ENCODE measurements at regions not wholly inside any gene's neighbourhood (a gene's known extent, or its start where the extent isn't known, plus 50 kb on each side); places are given as distances from the start of the nearest gene placed in this dataset.

DNA sequence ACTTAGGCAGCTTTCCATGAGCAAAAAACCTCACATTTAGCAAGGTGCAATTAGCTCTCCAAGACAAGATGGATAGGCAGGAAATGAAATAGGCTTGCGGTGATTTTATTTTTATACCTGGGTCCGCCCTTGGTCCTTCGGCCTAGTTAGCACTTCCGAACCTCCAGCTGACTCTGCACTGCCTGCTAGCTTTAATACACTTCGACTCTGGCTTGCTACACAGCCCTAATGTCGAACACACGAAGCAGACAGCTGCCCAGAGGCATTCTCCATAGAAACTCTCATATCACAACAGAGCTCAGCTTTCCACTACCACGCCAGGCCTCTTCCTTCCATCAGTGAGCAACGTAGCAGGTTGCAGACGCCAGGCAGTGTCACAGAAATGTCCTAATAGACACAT lies 688.0 kb downstream of the VRK1 start:
- no peak for DNase-seq (ENCODE audit: low read depth in 1 of 2, low spot score in 1 of 2)

DNA sequence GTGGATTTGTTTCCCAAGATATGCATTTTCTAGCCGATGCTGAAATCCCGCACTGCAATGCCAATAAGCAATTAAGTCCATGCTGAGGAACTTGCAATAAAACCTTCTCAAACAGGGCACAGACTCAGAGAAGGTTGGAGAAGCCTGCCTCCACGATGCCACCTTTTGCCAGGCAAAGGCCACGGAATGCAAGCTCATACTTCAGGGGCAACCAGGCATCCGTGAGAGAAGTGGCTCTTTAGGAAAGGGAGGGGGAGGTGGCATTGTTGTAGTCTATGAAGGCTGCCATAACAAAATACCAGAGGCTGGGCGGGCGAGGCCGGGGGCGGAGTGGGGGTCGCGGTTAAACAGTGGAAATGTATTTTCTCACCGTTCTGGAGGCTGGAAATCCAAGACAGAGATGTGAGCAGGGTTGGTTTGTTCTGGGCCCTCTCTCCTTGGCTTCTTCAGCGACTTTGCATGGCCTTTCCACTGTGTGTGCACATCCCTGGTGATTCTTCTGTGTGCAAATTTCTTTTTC lies 689.5 kb downstream of the VRK1 start:
- no peak for DNase-seq (ENCODE audit: low read depth in 1 of 2, low spot score in 1 of 2)

DNA sequence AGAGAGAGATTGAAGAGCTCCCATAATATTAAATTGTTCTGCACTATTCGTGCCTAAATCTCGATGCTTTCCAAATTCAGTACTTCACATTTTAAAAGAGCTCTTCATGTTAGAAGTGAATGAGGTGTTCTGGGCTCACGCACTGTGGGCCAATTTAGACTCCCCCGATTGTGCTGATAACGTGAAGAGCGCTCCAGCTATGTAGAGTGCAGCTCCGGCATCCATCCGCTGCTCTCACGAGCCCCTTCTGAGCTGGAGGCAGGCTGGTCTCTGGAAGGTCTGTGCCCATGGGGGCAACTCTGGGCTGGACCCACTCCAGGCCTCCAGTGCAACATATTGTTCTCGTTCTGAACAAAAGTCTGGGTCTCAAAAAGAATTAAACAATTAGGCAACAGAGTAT lies 692.6 kb downstream of the VRK1 start:
- DNase-seq (ENCODE audit: low read depth in 1 of 2, low spot score in 1 of 2): no peak

DNA sequence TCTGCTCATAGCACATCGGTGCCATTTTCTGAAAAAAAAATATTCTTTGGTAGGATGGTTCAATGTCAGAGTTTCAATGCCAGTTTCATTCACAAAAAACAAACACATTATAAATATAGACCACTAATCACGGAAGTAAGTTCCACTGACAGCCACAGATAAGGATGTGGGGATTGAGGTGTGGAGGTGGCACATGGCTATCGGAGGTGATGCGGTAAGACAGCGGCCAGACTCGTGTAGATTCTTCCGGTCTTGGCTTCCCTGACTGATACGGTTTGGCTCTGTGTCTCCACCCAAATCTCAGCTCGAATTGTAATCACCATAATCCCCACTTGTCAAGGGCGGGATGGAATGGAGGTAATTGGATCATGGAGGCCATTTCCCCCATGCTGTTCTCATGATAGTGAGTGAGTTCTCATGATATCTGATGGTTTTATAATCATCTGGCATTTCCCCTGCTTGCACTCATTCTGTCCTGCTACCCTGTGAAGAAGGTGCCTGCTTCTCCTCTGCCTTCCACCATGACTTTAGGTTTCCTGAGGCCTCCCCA lies 693.4 kb downstream of the VRK1 start:
- no peak for DNase-seq (ENCODE audit: low read depth in 1 of 2, low spot score in 1 of 2)

DNA sequence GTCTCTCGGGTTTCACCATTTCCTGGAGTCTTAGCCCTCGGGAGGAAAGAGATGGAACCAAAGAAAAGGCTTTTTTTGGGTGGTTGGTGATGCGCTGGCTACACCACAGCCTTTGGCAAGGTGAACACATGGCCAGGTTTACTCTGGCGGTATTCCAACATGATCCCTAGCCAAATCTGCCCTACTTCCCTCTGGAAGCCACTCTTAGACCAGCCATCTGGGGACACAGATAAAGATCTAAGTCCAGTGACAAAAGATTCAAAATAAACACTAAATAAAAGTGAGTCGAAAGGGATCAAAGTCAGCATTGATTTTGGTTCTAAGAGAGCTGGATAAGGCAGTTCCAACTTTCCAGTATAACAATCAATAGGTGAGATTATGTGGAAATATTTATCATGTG lies 694.5 kb downstream of the VRK1 start:
- DNase-seq (ENCODE audit: low read depth in 1 of 2, low spot score in 1 of 2): no peak

DNA sequence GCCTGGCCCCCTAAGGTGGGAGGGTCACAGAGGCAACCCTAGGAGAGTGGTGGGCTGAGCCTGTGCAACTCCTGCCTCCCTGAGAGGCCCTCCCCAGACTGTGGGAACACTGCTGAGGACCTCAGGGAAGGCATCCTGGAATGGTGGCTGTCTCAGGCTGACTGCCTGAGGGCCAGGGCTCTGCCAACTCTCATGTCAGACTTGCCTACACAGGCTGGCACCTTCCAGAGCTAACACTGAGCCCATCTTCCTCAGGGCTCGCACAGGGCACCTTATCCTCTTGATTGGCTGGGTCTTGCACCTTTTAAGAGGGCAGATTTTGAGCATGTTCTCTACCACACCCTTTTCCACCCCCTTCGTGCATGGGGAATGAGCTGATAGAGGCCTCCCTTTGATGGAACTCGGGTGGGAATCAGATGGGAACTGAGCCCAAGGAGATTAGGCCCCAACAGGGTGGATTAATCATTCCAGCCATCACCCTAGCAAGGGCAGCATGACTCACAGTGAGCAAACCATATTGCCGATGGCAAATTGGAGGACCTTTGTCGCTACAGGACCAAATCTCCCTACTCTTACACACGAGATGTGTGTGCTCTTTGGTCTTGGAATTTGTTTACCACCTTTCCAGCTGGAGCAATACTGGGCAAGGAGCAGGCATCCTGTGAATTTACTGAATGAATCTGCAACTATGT lies 702.8 kb downstream of the VRK1 start:
- DNase-seq (ENCODE audit: low read depth in 1 of 2, low spot score in 1 of 2): no peak

DNA sequence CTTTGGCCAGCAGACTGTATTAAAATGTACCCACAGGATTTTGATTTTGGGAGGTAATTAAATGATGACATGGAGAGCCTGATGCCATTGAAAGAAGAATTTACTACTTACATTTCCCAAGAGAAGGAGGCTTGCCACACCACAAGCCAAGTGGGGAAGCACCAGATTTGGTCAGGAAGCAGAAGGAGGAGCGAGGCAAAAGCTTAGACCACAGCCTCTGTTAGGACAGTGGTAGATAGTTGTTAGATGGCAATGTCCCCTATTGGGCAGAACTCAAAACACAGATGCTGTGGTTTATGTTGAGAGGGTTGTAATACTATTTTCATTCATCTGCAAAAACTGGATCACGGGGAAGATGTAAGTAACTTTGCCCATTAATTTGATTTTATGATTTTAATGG lies 709.4 kb downstream of the VRK1 start:
- no peak for DNase-seq (ENCODE audit: low read depth in 1 of 2, low spot score in 1 of 2)

DNA sequence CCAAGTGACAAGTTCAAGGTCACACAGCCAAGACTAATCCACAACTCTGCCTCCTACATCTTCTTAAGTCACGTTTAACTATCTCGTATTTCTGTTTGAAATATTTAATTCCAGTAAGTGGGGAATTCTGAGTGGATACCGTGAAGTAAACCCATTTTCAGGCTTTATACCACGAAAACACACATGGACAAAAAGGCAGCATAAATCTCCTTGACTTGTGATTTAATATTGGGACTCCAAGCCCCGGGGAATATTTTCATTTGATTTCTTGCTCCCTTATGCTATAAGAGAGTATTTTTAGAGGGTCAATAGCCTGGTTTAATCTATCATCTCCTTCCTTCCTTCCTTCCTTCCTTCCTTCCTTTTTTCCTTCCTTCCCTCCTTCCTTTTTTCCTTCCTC lies 716.7 kb downstream of the VRK1 start:
- DNase-seq (ENCODE audit: low read depth in 1 of 2, low spot score in 1 of 2): no peak

DNA sequence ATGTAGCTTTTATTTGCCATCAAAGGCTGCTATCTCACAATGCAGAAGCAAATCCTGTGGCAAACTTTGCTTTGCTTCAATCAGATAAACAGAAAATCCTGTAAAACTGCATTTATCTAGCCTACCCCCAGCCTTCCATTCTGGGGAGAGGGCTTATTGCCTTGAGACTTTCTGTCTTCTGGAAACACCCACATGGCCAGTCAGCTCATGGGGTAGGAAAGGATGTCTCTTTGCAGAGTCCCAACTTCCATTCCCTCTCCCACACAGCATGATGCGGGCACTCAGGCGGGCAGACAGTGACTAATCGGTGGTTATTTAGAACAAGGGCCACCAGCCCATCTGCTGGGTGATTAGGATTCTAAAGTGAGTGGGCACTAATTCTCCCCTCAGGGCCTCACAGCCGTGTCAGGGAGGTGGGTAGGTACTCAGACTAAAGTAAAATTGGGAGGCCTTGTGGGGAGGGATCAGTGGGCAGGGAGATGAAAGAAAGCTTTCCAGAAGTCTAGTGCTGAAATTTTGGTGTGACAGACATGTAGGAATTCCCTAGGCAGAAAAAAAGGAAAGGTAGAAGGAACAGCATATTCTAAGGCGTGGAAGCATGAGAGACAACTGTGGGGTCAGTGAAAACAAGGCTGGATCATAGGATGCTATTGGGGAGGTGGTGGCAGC lies 720.5 kb downstream of the VRK1 start:
- no peak for DNase-seq (ENCODE audit: low read depth in 1 of 2, low spot score in 1 of 2)

DNA sequence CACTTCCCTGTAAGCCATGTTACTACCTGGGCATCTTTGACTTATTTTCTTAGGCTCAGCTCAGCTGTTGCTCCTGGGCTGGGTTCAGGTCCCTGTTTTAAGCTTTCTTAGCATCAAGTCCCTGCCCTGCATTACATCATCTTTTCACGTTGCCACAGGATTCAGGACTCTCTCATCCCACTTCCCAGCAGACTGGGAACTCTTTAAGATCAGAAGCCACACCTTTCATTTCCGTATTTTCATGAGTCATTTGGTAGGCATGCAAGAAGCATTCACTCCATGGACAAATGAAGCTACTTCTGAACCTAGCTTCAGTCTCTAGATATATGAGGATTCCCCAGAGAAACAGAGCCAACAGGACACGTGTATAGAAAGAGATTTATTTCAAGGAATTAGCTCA lies 726.8 kb downstream of the VRK1 start:
- DNase-seq (ENCODE audit: low read depth in 1 of 2, low spot score in 1 of 2): no peak

DNA sequence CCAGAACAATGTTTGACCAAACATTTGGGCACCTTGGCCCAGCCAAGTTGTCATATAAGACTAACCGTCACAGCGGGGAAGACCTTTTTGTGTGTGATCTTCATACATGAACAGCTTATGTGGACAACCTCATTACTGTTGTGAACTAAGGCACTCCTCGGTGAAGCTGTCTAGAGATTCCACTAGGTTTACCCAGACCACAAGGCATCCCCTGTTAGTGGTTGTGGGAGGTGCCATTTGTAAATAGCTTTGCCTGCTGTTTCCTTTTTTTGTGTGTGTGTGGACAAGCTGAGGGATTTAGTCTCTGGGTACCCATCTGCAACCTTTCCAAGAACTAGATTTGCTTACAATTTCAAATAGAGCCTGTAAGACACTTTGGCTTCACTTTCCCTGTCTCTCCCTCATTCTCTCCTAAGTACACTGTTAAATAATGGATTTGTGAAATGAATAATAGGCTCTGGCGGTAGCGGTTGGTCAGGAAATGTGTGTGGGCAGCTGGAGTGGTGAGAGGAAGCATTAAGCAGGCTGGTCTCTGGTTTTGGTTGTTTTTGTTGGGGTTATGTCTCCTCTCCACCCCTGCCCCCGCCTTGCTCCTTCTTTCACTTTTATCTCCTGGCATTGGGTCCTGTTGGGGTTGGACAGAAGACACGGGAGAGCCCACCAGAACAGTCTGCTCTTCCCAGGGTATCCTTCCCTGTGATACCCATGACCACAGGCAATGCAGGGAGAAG lies 727.6 kb downstream of the VRK1 start:
- DNase-seq (ENCODE audit: low read depth in 1 of 2, low spot score in 1 of 2): no peak

DNA sequence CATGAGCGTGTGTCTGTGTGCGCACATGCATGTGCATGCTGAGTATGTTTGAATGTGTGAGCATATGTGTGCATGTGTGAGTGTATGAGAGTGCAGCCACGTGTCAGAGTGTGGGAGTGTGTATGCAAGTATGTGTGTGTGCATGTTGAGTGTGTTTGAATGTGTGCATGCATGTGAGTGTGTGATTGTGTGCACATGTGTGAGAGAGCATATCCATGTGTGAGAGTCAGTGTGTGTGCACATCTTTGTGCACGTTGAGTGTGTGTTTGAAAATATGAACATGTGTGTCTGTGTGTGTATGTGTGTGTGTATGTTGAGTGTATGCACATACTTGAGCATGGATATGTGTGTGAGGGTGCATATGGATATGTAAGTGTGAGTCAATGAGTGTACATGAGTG lies 730.8 kb downstream of the VRK1 start:
- no peak for DNase-seq (ENCODE audit: low read depth in 1 of 2, low spot score in 1 of 2)

DNA sequence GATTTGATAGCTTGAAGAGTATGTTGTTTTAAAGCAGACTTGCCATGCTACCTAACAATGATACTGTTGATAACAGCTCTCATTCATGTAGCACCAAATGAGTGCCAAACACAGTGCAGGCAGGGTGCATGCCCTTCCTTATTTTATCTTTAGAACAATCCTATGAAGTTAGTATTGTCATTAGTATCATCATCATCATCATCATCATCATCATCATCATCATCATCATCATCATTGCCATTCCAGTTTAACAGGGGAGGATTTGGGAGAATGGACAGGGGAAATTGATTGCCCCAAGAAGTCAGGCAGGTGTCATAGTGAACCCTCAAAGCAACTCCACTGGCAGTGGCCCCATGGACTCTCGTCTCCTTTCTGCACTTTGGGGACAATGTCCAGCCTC lies 734.9 kb downstream of the VRK1 start:
- no peak for DNase-seq (ENCODE audit: low read depth in 1 of 2, low spot score in 1 of 2)

DNA sequence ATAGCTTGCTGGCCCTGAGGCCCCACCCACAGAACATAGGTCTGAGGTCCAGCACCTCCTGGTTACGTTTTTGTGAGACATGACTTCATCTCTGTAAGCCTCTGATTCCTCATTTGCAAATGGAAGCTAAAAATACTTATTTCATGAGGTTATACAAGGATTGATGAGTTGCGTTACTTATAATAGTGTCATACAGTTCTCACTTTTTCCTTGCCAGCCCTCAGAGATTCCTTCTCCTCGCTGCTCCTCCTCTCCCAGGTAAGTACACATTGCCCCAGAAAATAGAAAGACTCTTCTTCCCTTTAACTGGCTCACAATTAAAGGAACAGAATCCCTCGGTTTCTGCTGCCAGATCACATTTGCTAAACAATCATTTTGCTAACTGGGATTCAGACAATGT lies 739.2 kb downstream of the VRK1 start:
- DNase-seq (ENCODE audit: low read depth in 1 of 2, low spot score in 1 of 2): no peak

DNA sequence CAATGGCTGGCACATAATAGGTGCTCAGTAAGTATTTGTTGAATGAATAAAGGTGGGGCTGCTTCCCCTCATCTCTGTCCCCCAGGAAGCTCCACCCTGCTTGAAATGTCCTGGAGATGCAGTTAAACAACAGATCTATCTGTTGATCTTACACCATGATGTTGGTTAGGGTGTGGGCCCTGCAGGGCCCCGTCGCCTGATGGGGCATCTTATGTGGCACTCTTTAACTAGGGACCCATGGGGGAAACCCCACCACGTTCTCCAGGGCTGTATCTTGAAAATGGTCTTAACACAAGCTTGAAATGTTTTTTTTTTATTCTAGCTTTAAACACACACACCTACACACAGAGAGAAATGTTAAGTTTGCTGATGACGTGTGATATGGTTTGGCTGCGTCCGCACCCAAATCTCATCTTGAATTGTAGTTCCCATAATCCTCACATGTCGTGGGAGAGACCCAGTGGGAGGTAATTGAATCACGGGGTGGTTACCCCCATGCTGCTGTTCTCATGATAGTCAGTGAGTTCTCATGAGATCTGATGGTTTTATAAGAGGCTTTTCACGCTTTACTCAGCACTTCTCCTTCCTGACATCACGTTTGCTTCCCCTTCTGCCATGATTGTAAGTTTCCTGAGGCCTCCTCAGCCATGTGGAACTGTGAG lies 741.7 kb downstream of the VRK1 start:
- no peak for DNase-seq (ENCODE audit: low read depth in 1 of 2, low spot score in 1 of 2)

DNA sequence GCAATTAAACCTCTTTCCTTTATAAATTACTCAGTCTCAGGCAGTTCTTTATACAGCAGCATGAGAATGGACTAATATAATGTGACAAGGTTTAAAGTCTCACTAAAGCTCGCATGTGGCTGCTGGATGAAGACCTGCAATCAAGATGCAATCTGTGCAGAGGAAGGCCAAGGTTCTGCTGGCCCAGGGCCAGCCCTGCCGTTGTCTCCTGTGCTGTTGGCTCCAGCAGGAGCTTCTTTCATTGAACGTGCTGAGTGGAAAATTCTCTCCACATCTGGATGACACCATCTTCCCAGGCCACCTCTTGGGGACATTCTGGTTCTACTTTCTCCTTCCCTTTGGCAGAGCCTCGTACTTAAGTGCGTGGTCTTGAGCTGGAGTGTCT lies 742.2 kb downstream of the VRK1 start:
- no peak for DNase-seq (ENCODE audit: low read depth in 1 of 2, low spot score in 1 of 2)

DNA sequence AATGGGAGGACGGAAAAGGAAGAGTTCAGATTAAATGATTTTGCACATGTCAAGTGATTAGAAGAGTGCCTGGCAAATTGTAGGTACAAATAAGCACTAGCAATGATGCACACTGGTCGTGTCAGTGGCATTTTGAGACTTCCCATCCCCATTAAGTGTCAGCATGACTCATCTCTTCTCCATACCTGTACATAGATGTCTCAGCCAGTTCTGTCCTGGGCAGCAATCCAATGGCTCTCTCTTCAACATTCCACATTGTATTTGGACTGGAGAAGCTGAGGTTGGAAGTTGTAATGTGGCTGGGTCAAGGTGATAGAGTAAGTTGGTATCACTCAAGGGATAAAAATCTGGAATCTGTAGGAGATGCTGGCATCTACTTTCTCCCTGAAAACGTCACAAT lies 742.7 kb downstream of the VRK1 start:
- DNase-seq (ENCODE audit: low read depth in 1 of 2, low spot score in 1 of 2): no peak

DNA sequence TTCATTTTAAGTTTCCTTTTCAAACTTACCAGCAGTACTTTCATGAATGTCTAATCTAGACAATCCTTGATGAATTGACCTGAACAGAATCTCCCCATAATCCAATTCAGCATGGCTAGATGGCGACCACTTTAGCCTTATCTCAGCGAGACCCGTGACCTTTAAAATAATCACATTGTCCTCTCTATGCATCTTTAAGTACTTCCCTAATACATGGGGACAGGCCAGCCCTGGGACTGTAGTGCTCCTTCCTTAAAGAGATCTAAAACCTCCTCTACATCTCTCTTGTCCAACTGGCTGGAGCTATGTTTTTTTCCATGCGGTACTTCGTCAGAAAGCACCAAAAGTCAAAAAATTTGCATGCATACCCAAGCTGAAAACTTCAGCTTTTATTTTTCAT lies 746.0 kb downstream of the VRK1 start:
- DNase-seq (ENCODE audit: low read depth in 1 of 2, low spot score in 1 of 2): no peak

DNA sequence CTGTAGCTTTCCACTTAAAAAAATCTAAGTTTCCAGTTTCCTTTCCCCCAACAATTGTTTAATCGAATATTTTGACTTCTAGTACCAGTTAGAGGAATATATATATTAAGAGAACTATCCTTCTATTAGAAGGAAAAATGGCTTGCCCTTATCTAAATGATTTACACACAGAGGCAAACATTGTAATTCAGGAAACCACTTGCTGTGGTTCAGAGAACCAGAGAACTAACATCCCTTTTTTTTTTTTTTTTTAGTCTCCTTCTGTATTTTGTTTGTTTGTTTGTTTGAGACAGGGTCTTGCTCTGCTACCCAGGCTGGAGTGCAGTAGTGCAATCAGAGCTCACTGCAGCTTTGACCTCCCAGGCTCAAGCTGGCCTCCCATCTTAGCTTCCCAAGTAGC lies 746.6 kb downstream of the VRK1 start:
- DNase-seq (ENCODE audit: low read depth in 1 of 2, low spot score in 1 of 2): no peak

DNA sequence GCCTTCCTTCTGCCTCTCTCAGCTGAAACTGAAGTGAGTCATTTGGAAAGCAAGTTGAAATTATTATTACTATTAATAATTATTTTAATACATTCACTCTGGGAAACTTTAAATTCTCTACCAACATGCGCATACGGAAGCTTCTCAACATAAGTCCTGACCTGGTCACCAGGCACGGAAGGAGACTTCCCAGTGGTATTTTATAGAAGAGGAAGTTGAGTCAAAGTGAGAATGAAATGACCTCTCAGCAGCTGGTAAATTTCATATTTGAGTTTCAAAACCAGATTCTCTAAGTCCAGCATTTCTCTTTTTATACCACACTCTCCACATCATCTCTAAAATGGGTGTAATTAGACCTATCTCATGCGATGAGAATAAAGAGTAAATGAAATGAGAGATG lies 747.4 kb downstream of the VRK1 start:
- no peak for DNase-seq (ENCODE audit: low read depth in 1 of 2, low spot score in 1 of 2)

DNA sequence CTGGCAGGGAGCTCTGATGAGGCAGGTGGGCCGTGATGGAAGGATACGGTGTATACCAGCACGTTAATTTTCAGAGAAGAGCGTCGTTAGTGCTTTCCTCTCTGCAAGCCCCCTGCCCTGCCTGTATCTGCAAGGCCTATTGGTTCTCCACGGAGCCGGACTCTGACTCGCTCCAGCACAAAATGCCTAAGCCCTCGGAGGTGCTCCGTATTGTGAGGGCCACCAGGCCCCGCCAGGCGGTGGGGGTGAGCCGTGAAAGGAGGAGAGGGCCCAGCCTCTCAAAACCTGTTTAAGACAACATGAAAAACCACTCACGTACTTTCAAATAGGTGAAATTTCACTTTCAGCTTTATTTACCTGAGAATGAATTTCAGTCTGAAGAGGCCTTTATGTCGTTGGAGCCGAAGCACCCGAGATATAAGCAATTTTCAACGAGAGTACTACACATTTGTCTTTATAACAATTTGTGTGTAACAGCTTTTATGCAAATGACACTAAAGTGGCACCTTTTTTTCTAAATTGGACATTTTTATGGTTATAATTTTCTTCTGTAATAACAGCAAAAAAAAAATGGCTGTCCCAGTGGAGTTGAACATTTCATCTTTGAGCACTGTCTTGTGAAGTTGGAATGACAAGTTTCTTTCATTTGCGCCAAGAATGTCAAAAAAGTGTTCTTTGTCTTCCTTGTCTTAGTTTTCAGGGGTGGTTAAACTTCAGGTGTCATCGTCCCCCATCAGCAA lies 749.5 kb downstream of the VRK1 start:
- no peak for DNase-seq (ENCODE audit: low read depth in 1 of 2, low spot score in 1 of 2)
